A549 (cell line): ENCODE measurements at regions not wholly inside any gene's neighbourhood (a gene's known extent, or its start where the extent isn't known, plus 50 kb on each side); places are given as distances from the start of the nearest gene placed in this dataset.
"Not testable (repeated sequence)": the region's sequence is repeated elsewhere in the genome, so short reads cannot be mapped to it uniquely, and the experiment has no call there.

Source experiments
- JUN ChIP-seq, 2 experiments: fragments of >200 bp; sonication (Bioruptor Twin); formaldehyde crosslinking; IDR thresholded peaks; 2 replicates in 1 of 2; 3 replicates in 1 of 2; pipeline ENCODE4 v1.6.1; 2016 to 2017
- MAFK ChIP-seq: fragments of 450-650 bp; IDR thresholded peaks from 2 replicates; pipeline ENCODE4 v1.6.1; 2014; ENCODE audit not compliant: partially characterized antibody
- PBX3 ChIP-seq: IDR thresholded peaks from 2 replicates; pipeline ENCODE4 v1.6.1; 2012
- RAD21 ChIP-seq, 2 experiments: fragments of >200 bp in 1 of 2; sonication (Bioruptor Twin) in 1 of 2; formaldehyde crosslinking in 1 of 2; IDR thresholded peaks in 1 of 2; conservative IDR thresholded peaks in 1 of 2; 2 replicates in 1 of 2; 3 replicates in 1 of 2; pipeline ENCODE4 v1.6.1; 2012 to 2018; ENCODE audit warnings: inconsistent platforms in 1 of 2
- REST ChIP-seq: fragments of 200-600 bp; sonication (generic); IDR thresholded peaks from 2 replicates; pipeline ENCODE4 v1.6.1; 2016; ENCODE audit warnings: antibody characterized with exemption, mild to moderate bottlenecking, moderate library complexity
- TF ChIP-seq, protein P1 (sequence below): fragments of >200 bp; sonication (Bioruptor Twin); formaldehyde crosslinking; IDR thresholded peaks from 3 replicates; pipeline ENCODE4 v1.5.1; 2016

DNA sequence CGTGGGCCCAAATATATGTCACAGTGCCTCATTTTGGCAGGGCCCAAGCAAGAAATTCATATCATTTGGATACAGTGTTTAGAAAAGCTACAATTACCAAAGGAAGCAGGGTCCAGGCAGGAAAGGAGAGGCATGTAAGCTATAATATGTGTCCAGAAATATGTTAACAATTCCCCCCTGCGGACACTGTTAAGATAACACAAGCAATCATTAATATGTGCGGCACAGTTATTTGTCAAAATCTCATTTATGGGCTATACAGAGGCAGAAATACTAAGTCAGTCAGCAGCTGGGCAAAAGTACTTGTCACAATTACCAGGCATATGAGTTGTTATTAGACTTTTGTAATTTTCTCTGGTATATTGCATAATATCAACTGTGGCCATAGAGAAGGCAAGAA is 69.0 kb upstream of the BPY2C start:
- not testable (repeated sequence) for TF ChIP-seq RAD21 (conservative IDR thresholded peaks at IDR 0.05 in 1 of 2, IDR thresholded peaks at IDR 0.05 in 1 of 2); PBX3; JUN (IDR thresholded peaks at IDR 0.05); MAFK; REST
- TF ChIP-seq, protein P1, sequence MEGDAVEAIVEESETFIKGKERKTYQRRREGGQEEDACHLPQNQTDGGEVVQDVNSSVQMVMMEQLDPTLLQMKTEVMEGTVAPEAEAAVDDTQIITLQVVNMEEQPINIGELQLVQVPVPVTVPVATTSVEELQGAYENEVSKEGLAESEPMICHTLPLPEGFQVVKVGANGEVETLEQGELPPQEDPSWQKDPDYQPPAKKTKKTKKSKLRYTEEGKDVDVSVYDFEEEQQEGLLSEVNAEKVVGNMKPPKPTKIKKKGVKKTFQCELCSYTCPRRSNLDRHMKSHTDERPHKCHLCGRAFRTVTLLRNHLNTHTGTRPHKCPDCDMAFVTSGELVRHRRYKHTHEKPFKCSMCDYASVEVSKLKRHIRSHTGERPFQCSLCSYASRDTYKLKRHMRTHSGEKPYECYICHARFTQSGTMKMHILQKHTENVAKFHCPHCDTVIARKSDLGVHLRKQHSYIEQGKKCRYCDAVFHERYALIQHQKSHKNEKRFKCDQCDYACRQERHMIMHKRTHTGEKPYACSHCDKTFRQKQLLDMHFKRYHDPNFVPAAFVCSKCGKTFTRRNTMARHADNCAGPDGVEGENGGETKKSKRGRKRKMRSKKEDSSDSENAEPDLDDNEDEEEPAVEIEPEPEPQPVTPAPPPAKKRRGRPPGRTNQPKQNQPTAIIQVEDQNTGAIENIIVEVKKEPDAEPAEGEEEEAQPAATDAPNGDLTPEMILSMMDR, result not testable (repeated sequence)
